PFSK-1 (cell line): ENCODE measurements at regions not wholly inside any gene's neighbourhood (a gene's known extent, or its start where the extent isn't known, plus 50 kb on each side); places are given as distances from the start of the nearest gene placed in this dataset.

ENCODE experiments used
- FOXP2 ChIP-seq: optimal IDR thresholded peaks from 2 replicates; pipeline ENCODE3; 2011; ENCODE audit warnings: borderline replicate concordance, control low read depth, inconsistent platforms; ENCODE audit not compliant: insufficient read depth; ENCODE audit errors: extremely low read length, extremely low read depth
- POLR2AphosphoS5 ChIP-seq: IDR thresholded peaks from 2 replicates; pipeline ENCODE4 v1.6.1; 2012; ENCODE audit warnings: low read depth, mild to moderate bottlenecking, control low read depth, low read length, moderate library complexity
- REST ChIP-seq, 2 experiments: IDR thresholded peaks; 2 replicates each; pipeline versions ENCODE4 v1.6.1 to v1.8.0; 2011 to 2012; ENCODE audit warnings: low read depth in 2 of 2, low read length in 2 of 2, control low read depth in 1 of 2, inconsistent platforms in 1 of 2, mild to moderate bottlenecking in 1 of 2, moderate library complexity in 1 of 2; ENCODE audit not compliant: insufficient read depth in 1 of 2
- SIN3A ChIP-seq: IDR thresholded peaks from 2 replicates; pipeline ENCODE4 v1.6.1; 2012; ENCODE audit warnings: mild to moderate bottlenecking, low read length, moderate library complexity, borderline replicate concordance; ENCODE audit not compliant: insufficient read depth
- TAF1 ChIP-seq: IDR thresholded peaks from 2 replicates; pipeline ENCODE4 v1.6.1; 2012; ENCODE audit warnings: low read length, control low read depth, borderline replicate concordance; ENCODE audit not compliant: insufficient read depth

- TF ChIP-seq POLR2AphosphoS5 (no peak), SIN3A (no peak), REST (IDR thresholded peaks at IDR 0.05; ENCODE audit: insufficient read depth in 1 of 2, low read depth in 2 of 2, low read length in 2 of 2) (no peak), FOXP2 (no peak), TAF1 (no peak)
Measured at GRCh38 chr11:69381681-69382130, 87.8 kb downstream of the MYEOV start.

- TF ChIP-seq SIN3A (no peak), POLR2AphosphoS5 (peak; percentile 85), FOXP2 (no peak), TAF1 (peak; percentile 77; the same call in 1 of the 2 replicates), REST (IDR thresholded peaks at IDR 0.05; ENCODE audit: insufficient read depth in 1 of 2, low read depth in 2 of 2, low read length in 2 of 2) (peak in 1 of 2 experiments; percentile 51; a peak in 1 of 4 replicates)
Measured at GRCh38 chr11:69382131-69383128, 88.5 kb downstream of the MYEOV start.

- no peak for TF ChIP-seq TAF1
- TF ChIP-seq FOXP2 = no peak
- no peak for TF ChIP-seq REST (IDR thresholded peaks at IDR 0.05; ENCODE audit: insufficient read depth in 1 of 2, low read depth in 2 of 2, low read length in 2 of 2)
- no peak for TF ChIP-seq POLR2AphosphoS5
- no peak for TF ChIP-seq SIN3A
Measured at GRCh38 chr11:69383372-69384250, 89.7 kb downstream of the MYEOV start.

- TF ChIP-seq POLR2AphosphoS5 (no peak), REST (IDR thresholded peaks at IDR 0.05; ENCODE audit: insufficient read depth in 1 of 2, low read depth in 2 of 2, low read length in 2 of 2) (no peak), FOXP2 (no peak), TAF1 (no peak), SIN3A (no peak)
Measured at GRCh38 chr11:69384251-69385143, 90.5 kb downstream of the MYEOV start.
